Dermis blood vessel endothelial cell (primary cell): ENCODE measurements at regions not wholly inside any gene's neighbourhood (a gene's known extent, or its start where the extent isn't known, plus 50 kb on each side); places are given as distances from the start of the nearest gene placed in this dataset.

Experiments
- DNase-seq: peaks from one replicate; pipeline ENCODE4 v3.0.0; 2010

DNA sequence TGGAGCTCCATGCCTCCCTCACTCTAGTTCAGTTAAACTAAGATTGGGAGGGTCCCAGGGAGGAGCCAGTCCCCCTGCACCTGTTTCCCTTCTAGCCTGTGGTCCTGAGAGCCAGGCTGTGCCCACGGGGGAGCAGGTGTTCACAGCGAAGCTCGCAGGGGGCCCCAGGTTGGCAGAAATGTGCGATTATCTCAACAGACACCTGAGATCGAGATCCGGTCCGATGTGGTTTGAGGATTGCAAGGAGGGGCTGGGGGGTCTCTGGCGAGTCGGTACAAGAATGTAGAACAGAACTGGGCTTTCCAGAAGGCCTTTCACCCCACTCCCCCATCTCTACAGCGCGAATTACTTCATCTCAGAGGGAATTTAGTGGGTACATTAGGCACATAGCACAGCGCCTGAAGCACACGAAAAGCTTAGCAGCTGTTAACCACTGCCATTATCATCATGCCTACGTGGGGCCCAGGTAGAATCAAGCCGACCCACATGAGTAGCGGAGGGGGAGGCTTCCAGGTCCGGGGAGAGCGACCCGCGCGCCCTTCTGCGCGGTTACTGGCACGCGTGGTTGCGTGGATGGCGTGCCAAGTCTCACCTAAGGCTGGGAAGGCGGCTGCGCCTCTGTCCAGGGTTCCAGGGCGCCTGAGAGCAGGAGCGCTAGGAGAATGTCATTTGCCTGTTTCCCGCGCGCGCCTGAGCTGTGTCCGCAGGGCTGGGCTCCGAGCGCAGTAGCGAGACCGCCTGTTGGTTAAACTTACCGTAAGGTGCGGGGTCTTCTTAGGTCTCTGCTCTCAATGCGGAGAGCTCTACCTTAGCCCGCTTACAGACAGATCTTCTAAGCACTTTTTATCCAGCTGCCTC lies 1539.5 kb upstream of the TMEM132C start:
- no peak for DNase-seq

DNA sequence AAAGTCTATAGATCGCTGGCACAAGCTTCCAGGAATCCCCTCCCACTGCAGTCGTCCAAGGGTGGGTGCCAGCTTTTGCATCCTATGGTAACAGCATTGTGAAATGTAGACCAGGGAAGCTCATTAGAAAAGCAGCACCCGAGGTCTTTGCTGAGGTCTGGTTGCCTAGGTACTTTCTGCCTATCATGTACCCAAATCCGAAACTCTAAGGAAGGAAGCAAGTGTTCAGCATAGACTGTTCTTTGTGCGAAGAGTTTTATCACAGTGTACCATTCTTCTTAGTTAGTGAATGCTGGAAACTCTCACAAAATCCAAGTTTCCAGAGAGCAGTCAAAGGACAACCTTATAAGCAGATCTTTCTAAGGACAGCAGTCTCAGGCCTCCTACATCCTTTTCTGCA lies 1532.7 kb upstream of the TMEM132C start:
- DNase-seq = no peak

DNA sequence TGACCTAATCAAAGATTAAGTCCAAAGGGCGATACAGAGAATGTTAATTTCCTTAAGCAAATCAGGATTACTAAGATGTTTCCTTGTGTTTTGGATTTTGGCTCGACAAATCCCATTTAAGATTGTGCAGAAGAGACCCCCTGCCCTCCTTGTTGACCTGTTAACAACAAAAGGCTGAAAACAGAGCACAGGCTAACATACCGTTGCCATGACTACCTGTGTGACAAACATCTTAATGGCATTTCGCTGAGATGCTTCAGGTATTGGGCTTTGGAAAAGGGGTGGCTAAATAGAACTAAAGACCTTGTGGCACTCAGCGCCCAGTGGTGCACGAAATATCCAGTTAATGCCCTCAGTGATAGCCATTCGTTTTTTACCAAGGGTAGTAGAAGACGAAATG lies 1532.3 kb upstream of the TMEM132C start:
- no peak for DNase-seq

DNA sequence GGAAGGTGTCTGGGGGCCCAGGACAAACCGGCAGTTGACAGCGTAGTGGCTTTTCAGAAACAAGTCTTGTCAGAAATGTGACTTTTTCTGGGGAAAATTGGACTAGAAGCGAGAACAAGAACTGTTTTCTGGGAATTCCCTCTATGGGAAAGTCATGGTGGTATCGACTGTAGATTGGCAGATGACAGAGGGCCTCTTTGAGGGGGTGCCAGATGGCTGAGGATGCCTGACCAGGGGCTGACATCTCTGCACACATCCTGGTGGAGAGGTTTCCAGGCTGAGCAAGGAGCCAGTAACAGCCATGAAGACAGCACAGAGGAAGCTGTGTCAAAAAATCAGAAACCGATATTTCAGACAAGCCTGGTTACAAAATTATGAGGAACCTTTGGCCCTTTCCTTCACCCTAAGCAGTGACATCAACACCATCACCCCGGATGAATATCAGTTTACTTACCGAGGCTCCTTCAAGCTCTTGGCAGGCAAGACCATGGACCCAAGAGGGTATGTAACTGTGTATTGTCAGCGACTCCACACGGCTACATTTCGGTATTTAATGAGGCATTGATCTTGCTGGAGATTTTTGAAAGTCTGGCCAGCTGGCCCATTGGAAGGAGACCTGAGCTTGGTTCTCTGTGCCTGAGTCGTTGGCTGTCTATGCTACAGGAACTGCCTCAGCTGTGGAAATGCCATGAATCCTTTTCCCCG lies 1525.3 kb upstream of the TMEM132C start:
- DNase-seq = no peak

DNA sequence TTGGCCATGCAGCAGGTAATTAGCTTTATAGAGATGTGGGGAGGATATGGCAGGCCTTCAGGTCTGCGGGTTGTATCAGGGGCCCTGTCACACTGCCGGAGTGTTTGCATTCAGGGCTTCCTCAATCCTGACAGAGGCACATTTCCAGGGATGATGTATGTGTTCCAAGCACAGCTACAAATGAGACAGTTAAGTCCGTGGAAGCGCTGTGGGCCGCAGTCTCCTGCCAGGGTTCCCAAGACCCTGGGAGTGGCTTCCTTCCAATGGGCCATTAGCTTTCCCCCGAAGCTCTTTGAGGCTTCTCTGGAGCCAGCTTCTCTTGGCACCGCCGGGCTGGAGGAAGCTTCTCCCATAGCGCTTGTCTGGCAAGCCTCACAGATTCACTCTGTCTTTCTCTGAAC lies 1524.7 kb upstream of the TMEM132C start:
- no peak for DNase-seq

DNA sequence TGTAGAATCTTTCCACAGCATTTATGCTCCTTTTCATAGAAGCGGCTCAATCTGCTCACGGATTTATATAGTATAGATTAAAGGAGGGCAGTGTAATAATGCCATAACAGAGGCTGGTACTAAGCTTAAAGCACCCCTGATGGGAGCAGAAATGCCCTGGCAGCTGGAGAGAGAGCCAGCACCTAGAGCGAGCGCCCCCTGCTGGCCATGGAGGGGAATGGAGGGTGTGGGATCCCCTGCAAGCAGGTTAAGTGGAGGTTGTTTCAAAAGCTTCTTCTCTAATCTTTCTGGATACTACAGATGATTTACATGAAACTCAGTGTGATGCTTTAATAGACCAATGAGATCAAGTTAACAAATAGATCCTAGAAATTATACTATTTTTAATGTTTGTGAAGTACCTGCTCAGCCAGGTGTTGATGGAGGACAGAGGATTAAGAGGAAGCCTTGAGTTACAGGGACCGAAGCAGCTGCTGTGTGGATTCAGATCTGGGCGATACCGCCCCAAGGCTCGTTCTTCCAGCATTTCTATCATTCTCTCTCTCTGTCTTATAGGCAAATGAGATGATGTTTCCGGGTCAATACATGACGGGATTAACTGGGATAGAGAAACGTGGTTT lies 1519.3 kb upstream of the TMEM132C start:
- no peak for DNase-seq

DNA sequence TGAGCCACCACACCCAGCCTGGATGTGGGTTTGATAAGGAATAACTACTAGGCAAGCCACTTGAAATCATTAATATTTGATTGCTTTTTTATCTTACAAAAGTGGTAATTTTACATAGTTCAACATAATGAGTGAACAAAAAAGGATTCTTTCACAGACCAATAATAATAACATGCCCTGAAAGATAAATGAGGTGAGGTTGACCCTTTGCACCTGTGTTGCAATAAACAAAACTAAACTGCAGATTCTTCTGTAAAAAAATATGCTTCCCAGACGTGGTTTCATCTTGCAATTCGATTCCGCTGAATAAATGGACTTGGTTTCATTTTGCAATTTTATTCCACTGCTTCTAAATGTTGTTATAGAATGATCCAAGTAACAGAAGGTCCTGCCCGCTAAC lies 1514.9 kb upstream of the TMEM132C start:
- no peak for DNase-seq

DNA sequence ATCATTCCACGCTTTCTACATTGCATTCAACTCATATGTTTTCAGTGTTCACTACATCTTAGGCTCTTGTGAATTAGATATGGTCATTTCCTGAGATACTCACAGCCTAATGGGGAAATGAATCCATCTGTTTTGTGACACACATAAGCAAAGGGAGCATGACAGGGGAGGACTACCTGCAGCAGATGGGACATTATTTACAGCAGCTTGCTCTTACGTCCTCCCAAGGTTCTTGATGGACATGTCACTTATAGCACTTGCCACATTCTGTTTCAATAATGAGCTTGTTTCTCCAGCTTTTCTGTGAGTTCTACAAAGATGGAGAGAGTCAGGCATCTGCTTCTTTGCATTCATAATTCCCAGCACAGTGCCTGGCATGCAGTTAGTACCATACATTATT lies 1509.6 kb upstream of the TMEM132C start:
- no peak for DNase-seq

DNA sequence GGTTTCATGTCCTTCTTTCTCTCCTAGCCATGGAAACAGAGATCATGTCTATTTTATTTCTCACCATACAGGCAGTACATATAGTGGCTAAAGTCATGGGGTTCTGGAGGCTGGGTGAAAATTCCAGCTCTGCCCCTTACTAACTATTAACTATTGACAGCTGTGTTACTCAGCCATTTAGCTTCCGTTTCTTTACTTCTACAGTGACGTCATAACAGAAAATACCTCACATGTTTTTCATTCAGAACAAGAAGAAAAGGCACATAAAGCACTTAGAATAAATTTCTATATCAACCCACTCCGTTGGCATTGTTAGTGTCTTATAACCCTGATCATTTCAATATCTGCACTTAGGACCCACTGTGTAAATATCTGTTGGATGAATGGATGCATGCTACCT lies 1506.9 kb upstream of the TMEM132C start:
- no peak for DNase-seq

DNA sequence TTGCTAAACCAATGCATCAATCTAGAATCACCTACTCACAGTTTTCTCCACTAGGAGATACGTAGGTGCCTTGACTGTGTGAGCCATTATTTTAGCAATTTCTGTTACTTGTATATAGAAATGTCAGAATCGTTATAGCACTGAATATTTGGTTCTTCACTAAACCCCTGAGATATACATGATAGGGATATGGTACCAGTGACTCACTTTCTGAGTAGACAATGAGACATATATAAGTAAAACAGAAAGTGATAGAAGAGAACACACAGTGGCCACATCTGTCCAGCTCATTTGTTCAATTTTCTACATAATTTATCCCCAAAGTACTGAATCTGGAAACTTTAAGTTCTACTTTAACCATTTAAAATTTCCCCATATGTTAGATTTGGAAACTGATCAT lies 1505.5 kb upstream of the TMEM132C start:
- no peak for DNase-seq

DNA sequence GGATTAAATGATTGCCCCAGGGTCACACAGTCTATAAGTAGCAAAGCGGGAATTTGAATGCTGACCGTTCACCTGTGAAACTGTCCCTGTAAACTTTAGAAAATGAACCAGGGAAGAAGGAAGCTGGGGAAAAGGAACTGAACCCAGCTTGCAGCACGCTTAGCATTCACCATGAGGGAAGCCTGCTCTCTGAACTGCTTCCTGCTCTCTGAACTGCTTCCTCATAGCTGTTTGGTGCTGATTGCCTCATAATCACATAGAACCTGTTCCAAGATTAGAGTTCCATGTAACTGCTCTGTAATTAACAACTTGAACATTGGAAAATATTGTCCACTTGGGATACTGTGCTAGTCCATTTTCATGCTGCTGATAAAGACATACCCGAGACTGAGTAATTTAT lies 1504.8 kb upstream of the TMEM132C start:
- DNase-seq = no peak

DNA sequence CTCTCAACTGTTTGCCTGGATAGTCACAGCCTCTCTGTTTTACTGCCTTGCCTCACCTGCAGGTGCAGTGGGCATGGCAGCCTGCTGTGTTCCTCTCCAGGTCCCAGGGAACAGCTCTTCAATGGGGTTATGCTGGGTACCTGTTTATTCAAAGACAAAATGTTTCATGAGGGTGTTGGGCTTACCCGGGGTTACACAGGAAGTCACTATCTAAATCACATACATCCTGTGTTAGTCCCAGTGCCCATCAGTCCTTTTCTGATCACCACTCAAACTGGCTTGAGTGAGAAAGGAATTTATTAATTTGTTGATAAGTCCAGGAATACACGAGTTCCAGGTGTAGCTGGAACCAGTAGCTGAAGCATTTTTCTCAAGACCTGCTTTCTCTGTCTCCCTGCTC lies 1503.6 kb upstream of the TMEM132C start:
- DNase-seq = no peak

DNA sequence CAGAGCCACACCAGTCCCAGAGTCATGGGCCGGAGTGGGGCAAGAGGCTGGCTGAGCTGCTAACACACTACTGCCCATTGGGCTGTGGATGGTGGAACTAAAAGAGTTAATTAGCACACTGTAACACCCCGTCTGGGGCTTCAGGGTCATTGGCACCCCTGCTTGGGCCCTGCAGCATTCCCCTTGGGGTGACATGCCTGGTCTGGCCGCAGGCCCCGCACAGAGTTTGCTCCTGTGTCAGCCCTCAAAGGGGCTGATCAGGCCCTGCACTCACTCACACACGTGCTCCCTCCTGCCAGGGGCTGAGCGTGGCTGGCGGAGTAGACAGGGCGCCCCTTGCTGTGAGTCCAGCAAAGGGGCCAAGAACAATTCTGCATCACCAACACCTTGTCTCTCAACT lies 1499.6 kb upstream of the TMEM132C start:
- no peak for DNase-seq

DNA sequence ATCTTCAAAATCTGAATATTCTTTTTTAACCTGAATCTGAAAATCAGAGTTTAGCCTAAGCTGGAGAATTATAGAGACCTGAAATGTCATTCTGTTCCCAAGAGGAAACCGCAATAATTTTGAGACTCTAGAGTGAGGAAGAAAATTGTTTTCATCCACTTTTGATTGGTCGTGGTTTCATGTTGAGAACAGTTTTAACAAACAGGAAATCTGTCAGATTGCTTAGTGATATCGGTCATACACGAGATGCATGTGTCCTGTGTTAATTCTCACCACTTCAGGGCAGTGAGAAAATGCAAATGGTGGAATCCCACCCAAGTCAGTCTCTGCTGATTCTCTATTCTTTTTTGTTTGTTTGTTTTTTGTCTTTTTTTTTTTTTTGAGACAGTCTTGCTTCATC lies 1498.5 kb upstream of the TMEM132C start:
- no peak for DNase-seq

DNA sequence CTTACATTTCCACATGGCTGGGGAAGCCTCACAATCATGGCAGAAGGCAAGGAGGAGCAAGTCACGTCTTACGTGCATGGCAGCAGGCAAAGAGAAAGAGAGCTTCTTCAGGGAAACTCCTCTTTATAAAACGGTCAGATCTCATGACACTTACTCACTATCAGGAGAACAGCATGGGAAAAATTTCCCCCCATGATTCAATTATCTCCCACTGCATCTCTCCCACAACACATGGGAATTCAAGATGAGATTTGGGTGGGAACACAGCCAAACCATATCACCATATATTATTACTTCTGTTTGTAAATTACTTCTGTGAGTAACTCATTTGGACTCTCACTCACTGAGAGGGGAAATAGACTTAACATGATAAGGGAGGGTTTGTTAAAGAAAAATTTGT lies 1496.8 kb upstream of the TMEM132C start:
- no peak for DNase-seq

DNA sequence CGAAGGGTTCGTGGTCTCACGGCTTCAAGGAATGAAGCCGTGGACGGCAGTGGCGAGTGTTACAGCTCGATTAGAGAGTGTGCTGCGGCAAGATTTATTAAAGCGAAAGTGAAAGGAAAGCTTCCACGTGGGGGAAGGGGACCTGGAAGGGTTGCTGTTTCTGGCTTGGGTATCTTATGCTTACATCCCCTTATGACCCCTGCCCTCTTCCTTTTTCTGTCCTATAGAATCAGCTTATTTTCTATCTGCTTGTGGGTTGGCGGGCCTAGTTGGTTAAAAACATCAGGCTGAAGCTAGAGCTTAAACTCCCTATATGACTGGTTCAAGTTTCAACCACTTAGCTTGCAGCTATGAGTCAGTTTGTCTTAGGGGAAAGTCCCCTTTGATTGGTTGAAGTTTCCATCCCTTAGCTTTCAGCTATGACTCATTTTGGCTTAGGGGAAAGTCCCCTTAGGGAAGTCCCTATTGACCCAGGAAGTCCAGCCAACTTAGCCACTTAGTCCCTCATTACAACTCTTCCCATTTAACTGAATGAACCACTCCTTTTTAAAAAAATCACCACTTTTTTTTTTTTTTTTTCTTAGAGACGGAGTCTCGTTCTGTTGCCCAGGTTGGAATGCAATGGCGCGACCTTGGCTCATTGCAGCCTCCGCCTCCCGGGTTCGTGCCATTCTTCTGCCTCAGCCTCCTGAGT lies 1494.7 kb upstream of the TMEM132C start:
- DNase-seq = no peak

DNA sequence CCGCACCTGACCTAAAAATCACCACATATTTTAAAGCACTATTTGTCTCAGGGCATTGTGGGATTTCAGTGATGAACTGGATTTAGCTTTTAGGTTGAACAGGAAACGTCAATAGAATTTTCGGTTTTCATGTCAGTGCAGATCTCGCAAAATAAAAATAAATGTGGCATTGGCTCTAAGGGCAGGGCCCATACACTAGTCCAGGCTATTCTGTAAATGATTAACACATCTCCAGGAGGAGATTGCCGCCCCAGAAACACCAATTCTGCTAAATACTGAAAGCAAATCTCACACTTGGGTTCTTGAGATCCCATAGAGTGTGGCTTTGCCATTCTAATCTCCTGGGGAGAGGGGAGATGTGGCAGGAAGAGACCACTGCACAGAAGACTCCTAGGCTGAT lies 1494.0 kb upstream of the TMEM132C start:
- no peak for DNase-seq

DNA sequence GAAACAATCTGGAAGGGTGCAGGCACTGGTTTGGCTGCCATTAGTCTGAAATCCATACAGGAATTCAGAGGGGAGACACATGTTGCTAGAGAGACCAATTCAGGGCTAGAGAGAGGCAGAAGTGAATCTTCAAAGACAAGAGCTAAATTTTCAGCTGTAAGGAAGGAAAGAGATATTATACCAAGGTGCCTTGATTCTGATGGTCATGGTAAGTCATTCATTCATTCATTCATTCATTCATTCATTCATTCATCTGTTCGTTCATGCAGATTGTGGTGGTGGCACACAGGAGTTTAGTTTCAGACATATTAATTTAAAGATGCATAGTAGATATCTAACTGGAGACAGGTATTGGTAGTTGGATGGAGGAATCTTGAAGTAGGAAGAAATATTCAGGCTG lies 1493.5 kb upstream of the TMEM132C start:
- DNase-seq = no peak

DNA sequence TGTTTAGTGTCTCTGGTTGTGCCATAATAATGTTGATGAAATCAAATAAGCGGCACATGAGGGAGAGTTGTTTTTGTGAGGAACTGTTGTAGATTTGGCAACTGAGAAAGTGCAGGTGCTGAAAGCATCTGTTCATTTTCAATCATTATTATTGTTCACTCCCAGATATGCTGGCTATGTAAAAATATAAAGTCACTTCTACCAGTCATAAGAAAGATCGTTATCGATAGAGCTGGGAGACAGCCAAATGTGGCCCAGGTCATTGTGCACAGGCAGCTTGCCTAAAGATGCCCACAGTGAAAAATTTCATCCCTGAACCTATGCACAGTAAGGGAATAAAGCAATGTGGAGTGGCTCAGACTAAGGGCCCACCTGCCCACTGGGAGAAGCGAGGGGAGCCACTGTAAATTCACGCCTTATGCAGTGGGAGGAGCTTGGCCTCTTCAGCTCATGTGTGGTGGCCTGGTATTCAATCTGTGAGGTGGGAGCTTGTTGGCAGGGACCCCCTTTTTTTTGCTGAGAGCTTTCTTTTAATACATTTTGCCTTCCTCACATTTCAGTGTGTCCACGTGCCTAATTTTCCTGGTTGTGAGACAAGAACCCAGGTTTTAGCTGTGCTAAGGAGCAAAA lies 1490.8 kb upstream of the TMEM132C start:
- DNase-seq = no peak

DNA sequence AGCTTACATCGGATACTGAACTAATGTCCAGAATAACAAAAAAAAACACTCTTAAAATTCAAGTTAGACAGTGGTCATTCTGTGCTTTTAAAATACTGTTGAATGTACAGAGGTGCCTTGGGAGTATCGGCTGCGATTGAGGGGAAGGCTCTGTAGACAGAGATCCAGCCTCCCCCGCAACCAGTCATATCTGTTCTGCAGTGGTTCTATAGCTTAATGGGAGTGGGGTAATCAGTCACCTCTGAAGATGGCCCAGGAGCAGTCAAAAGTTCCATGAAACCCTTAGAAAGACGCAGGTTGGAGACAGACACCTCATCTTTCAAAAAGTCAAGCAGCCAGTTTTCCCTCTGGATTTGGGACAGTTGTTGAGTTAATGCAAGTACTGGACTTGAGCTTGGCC lies 1486.6 kb upstream of the TMEM132C start:
- no peak for DNase-seq

DNA sequence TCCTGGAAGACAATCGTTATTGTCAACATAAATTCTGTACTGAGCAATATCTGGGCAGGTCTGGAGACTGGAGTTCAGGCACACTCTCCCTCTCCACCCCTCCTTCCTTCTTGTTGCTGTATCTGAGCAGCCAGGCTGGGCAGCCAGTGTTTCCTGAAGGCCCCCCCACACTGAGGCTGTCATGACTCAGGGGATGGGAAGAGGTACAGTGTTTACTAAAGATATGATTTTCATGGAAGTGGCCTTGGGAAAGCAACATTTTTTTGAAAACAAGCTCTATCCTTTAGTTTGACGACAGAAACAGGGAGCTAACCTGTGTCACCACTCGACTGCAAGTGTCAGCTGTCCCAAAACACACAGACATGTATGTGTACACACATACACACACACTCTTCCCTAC lies 1485.4 kb upstream of the TMEM132C start:
- no peak for DNase-seq

DNA sequence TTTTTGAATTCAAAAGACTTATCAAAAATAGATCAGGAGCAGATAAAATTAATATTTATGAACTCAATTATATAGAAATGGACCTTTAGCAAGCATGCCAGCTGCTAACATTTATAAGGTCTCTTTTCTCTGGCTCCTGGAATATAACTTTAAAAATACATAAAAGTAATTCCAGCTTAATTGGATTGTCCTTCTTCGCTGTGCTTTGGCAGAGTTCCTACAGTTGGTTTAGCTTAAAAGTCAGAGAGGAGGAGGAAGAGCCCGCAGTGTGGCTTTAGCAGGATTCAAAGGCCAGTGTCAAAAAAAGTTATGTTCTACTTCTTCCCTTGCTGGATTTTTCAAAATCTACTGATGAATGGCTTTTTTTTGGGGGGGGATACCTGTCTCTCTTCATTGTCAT lies 1484.9 kb upstream of the TMEM132C start:
- DNase-seq = no peak
